ENCODE measurements at regions not wholly inside any gene's neighbourhood (a gene's known extent, or its start where the extent isn't known, plus 50 kb on each side); places are given as distances from the start of the nearest gene placed in this dataset.

GRCh38 chr3:23028294-23028693 is 174.8 kb upstream of the UBE2E2 start:
- DNase-seq: no peak

DNA sequence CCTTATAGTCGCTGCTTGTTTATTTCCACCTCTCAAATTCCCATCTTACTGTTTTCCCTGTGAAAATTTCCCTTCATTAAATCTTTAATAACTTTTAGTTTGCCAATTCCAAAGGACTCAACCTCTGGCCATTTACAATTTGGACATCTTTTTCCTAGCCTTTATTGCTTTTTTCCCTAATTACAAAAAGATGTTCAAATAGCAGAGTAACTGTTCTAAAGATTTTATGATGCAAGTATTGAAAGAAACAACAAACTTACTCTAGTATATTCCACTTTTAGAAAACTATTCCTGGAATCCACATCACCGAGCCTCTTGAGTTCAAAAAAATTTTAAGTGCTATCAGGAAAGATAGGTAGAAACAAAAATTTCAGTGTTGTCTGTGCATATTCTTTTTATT is 174.1 kb upstream of the UBE2E2 start:
- no peak for DNase-seq

GRCh38 chr3:23035927-23036640 is 167.0 kb upstream of the UBE2E2 start:
- no peak for DNase-seq

- no peak for DNase-seq
Measured at GRCh38 chr3:23036728-23037127, 166.4 kb upstream of the UBE2E2 start.

- DNase-seq: no peak
Measured at GRCh38 chr3:23038471-23038870, 164.7 kb upstream of the UBE2E2 start.

DNA sequence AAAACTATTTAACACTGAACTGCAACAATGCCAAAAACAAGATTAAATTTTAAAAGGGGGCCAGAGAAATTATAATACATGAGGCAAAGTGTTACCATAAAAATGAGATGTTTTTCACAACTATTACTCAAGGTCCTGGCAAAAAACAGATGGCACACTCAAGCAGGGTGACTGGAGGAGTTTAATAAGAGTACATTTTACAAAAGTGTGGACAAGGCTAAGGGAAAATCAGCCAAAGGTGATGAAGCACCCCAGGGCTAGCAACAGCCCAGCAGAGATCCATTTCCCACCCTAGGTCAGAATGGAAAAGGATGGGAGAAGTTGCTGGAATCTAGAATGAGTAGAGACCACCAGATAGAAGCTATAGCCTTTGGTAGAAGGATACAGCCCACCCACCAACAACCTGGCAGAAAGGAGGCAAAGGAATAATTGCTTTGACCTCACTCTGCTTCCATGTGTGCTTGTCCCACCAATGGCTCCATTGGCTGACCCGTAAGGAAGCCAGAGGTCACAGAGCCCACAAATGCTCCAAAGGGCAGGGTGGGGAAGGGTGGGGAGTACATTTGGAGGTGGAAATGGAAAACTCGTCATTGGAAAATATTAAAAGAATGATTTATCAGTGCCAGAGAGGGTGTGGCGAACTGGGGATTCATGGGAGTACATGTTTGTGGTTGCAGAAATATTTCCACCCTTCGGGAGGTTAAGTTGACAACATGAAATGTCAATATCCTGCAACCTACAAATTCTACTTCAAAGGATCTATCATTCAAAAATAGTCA is 161.0 kb upstream of the UBE2E2 start:
- DNase-seq: no peak

DNA sequence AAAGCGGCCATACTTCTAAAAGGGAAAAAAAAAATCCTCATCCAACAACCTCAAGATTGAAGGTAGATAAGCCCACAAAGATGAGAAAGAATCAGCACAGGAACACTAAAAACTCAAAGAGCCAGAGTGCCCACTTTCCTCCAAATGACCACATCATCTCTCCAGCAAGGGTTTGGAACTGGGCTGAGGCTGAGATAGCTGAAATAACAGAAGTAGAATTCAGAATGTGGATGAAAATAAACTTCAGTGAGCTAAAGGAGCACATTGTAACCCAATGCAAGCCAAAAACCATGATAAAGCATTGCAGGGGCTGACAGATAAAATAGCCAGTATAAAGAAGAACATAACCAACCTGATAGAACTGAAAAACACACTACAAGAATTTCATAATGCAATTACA is 158.7 kb upstream of the UBE2E2 start:
- DNase-seq: no peak

DNA sequence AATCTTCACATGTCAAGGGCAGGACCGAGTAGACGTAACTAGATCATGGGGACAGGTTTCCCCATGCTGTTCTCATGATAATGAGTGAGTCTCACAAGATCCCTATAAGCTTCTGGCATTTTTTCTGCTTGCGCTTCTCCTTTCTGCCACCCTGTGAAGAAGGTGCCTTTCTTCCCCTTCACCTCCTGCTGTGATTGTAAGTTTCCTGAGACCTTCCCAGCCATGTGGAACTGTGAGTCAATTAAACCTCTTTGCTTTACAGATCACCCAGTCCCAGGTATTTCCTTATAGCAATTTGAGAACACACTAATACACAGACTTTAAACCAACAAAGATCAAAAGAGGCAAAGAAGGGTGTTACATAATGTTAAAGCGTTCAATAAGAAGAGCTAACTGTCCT is 156.6 kb upstream of the UBE2E2 start:
- DNase-seq: no peak

DNA sequence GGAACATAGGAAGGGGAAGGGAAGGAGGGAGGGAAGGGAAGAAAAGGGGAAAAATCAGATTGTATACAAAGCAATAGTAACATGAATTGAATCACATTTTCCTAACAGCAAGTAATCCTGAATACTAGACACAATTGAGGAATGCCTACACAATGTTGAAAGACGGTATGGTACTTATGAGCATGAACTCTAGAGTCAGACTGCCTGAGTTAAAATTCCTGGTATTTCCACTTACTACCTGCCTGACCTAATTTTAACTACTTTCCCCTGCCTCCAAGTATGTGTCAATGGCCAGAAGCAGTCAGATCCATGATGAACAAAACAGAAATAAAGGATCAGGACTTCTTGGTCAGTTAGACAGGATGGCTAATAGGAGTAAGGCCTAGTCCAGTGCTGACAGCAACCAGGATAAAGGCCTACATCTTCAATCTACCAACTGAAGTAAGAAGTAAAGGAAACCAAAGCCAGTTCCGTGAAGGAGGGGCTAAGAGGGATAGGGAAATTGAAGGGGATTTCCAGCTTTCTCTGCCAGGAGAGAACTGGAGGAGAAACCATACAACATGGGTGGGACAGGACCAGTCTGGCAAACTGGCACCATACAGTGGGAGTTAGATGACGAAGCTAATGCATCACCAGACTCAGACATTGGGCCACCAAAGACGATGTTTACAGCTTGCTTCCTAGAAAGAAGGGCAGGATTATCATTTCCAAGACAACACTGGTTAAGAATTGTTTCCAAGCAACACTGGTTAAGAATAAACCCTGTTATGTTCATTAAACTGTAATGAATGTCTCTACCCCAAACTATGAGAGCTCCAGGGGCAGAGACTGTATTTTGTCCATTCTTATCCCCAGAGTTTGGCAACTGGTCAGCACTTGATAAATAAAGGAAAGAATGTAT is 151.6 kb upstream of the UBE2E2 start:
- no peak for DNase-seq

GRCh38 chr3:23052208-23052607 is 150.9 kb upstream of the UBE2E2 start:
- no peak for DNase-seq

- DNase-seq: no peak
Measured at GRCh38 chr3:23052620-23053019, 150.5 kb upstream of the UBE2E2 start.

DNA sequence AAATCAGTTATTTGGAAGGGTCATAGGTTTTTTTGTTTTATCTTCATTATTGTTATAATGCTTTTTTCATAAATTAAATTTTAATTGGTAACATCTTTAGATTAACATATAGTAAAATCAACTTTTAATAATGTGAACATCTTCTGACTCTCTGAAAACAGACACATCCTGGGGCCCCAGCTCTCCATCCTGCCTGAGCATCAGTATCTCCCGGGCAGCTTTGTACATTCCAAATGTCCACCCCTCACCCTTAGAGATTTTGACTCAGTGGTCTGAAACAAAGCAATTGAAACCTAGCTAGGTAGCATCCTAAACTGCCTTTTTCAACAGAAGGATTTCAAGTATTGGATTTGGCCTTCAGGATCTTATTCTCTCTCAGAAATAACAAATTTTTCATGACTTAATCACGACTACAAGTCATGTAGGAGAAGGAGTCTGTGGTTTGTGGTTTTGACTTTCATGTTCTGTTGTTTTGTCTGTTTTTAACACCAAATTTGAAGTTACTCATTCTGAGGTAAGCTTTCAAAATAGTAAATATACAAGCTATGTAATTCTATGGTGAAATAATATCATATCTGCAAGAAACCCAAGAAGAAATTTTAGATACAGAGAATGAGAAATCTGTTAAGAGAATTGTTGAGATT is 147.3 kb upstream of the UBE2E2 start:
- peak; percentile 2 for DNase-seq

GRCh38 chr3:23062582-23062981 is 140.5 kb upstream of the UBE2E2 start:
- no peak for DNase-seq

DNA sequence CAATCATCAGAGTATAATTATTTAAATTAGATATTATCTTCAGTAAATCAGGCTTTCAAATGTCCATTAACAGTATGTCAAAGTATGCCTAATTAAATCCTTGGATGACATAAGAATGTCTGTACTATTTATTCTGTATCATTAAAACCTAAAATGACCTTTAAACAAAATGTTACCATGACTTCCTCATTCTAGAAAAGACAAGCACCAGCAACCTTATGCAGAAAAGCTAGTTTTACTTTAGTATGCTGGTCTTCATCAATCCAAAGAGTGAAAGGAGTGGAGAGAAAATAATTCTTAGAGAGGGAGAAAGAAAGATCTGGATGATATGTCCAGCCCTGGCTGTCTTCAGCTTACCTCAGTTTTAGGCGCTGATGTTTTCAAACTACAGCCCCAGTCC is 140.1 kb upstream of the UBE2E2 start:
- DNase-seq: no peak

- DNase-seq: no peak
Measured at GRCh38 chr3:23067116-23067515, 136.0 kb upstream of the UBE2E2 start.

- no peak for DNase-seq
Measured at GRCh38 chr3:23068016-23068728, 135.0 kb upstream of the UBE2E2 start.

DNA sequence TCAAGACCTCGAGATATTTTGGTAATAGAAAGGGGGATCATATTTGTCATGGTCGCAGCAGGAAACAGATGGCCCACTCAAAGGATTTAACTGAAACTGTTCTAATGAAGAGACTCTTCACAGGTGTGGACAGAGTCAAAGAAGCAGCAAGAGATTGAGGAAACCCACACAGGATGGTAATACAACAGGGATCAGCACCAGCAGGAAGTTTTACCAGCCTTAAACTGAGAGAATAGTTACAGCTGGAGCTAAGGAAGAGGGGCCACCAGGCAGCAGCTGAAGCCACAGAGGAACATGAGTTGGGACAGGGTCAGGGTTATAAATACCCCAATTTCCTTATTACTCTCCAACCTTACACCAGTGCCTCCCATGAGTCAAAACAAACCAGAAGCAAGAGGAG is 131.8 kb upstream of the UBE2E2 start:
- no peak for DNase-seq

DNA sequence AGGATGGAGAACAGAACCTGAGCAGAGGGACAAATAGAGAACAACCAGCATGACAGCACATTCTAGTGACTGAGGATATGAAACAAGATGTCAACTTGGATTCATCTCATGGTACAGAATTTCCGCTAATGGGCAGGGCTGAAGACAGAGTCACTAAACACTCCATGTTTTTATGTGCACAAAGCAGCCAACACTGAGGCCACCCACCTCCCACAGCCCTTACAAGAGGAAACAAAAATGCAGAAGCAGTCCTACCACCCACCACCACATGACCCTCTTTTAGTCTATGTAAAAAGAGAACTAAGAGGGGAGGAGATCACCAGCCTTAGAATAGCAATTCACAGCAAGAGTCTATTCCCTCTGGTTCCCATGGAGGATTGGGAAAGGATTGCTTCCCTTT is 131.4 kb upstream of the UBE2E2 start:
- DNase-seq: no peak

DNA sequence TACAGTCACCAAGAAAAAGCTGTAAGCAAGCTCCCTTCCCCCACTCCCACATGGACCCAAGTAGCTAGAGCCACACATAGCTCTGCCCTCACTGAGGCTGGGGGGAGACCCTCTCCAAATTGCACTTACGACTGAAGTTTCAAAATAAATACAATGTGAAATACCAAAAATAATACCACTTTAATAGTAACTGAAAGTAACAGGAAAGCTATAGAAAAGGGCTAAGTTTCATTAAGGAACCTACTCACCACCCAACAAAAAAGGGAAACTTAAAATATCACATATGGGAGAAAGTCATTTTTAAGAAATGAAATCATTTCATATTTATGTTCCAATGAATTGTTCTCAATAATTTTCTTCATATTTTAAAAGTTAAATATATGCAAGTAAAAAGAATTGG is 130.4 kb upstream of the UBE2E2 start:
- no peak for DNase-seq

GRCh38 chr3:23073724-23074305 is 129.3 kb upstream of the UBE2E2 start:
- DNase-seq: no peak

- no peak for DNase-seq
Measured at GRCh38 chr3:23075496-23075895, 127.6 kb upstream of the UBE2E2 start.

GRCh38 chr3:23076437-23076836 is 126.7 kb upstream of the UBE2E2 start:
- DNase-seq: no peak
